Retinal pigment epithelial cell (primary cell): ENCODE measurements at regions not wholly inside any gene's neighbourhood (a gene's known extent, or its start where the extent isn't known, plus 50 kb on each side); places are given as distances from the start of the nearest gene placed in this dataset.

Experiments
- DNase-seq: peaks from one replicate; pipeline ENCODE4 v3.0.0-alpha.2; 2010; ENCODE audit warnings: low read depth
- H3K4me3 ChIP-seq: 2 replicates; pipeline ENCODE4 v1.5.1; 2011; ENCODE audit warnings: mild to moderate bottlenecking, low read length, control low read depth, moderate library complexity
- TF ChIP-seq, protein P1 (sequence below): conservative IDR thresholded peaks from 2 replicates; pipeline ENCODE4 v1.5.1; 2011; ENCODE audit warnings: low read depth, low read length, control low read depth, inconsistent platforms

GRCh38 chr20:57829336-57829735 lies 119.5 kb upstream of the PMEPA1 start:
- DNase-seq: no peak
- H3K4me3 ChIP-seq: no peak overlapping the region
- TF ChIP-seq, protein P1, sequence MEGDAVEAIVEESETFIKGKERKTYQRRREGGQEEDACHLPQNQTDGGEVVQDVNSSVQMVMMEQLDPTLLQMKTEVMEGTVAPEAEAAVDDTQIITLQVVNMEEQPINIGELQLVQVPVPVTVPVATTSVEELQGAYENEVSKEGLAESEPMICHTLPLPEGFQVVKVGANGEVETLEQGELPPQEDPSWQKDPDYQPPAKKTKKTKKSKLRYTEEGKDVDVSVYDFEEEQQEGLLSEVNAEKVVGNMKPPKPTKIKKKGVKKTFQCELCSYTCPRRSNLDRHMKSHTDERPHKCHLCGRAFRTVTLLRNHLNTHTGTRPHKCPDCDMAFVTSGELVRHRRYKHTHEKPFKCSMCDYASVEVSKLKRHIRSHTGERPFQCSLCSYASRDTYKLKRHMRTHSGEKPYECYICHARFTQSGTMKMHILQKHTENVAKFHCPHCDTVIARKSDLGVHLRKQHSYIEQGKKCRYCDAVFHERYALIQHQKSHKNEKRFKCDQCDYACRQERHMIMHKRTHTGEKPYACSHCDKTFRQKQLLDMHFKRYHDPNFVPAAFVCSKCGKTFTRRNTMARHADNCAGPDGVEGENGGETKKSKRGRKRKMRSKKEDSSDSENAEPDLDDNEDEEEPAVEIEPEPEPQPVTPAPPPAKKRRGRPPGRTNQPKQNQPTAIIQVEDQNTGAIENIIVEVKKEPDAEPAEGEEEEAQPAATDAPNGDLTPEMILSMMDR: no peak

DNA sequence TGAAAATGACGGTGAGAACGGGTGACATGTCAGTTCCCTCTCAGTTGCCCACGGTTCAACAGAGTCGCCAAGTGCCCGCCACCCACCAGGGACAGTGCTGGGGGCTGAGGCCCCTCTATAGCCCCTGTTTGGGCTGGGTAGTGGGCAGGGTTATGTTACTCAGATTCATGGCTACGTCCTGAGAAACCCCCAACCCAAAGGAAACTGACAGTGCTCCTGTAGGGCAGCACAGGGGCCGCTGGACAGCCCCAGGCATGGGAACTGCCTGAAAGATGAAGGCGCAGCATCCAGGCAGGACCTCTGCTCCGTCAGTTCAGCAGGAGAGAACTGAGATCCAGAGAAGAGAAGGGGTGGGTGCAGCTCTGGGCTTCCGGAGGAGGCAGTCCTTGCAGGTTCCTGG lies 118.9 kb upstream of the PMEPA1 start:
- DNase-seq: no peak
- no peak overlapping the region for H3K4me3 ChIP-seq
- TF ChIP-seq, protein P1: no peak

DNA sequence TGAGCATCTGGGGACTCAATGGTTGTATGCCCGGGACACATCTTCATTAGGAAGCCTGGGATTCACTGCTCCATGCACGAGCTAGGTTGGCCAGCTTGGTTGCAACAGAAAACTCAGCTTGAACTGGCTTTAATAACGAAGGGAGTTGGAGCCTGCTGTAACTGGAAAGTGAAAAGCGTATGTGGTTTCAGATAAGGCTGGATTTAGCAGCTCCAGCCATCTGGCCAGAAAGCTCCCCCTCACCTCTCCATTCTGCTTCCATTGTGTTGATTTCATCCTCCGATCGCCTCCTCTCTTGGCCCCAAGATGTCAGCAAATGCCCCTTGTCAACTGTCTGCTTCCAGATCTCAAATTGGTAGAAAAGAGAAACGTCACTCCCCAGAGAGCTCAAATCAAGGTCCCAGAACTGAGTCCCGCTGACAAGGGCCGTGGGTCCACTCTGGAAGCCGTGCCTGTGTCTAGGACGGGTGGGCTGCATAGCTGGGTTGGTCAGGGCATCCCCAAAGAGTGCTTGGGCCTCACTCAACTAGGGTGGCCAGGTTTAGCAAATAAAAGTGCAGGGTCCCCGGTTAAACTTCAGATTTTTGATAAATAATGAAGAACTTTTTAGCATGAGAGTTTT lies 117.0 kb upstream of the PMEPA1 start:
- TF ChIP-seq, protein P1: no peak
- H3K4me3 ChIP-seq: no peak overlapping the region
- DNase-seq: no peak

- no peak overlapping the region for H3K4me3 ChIP-seq
- TF ChIP-seq, protein P1: no peak
- no peak for DNase-seq
Observed at GRCh38 chr20:57824909-57825308, 115.1 kb upstream of the PMEPA1 start.

GRCh38 chr20:57821935-57822334 lies 112.1 kb upstream of the PMEPA1 start:
- no peak overlapping the region for H3K4me3 ChIP-seq

GRCh38 chr20:57819691-57820380 lies 110.0 kb upstream of the PMEPA1 start:
- DNase-seq: no peak
- TF ChIP-seq, protein P1: no peak
- no peak overlapping the region for H3K4me3 ChIP-seq

More at GRCh38 chr20:57821935-57822334, 112.1 kb upstream of the PMEPA1 start:
- DNase-seq: no peak
- TF ChIP-seq, protein P1: no peak

DNA sequence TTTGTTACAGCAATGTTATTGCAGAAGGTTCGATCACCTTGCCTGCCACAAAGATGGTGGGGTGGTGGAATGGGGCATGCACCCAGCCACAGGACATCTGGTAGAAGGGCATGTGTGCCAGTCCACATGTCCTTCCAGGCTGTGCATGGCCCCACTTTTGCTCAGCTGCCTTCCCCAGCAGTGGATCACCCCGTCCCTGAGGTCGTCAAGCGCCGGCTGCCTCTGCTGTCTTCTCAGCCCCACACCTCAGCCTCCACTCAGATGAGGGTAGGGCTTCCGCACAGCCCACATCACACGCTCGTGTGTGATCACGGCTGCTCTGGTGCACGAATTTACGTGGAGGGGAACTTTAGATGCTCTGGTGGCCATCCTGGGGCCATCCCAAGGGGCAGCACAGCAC lies 109.5 kb upstream of the PMEPA1 start:
- no peak for DNase-seq
- no peak overlapping the region for H3K4me3 ChIP-seq
- TF ChIP-seq, protein P1: no peak
